NB4 (cell line): ENCODE measurements at regions not wholly inside any gene's neighbourhood (a gene's known extent, or its start where the extent isn't known, plus 50 kb on each side); places are given as distances from the start of the nearest gene placed in this dataset.

Experiments used
- POLR2A ChIP-seq: IDR thresholded peaks from 2 replicates; pipeline ENCODE4 v1.6.1; 2011; ENCODE audit warnings: mild to moderate bottlenecking; ENCODE audit not compliant: insufficient read length; ENCODE audit errors: extremely low read depth
- TF ChIP-seq, protein P1 (sequence below): IDR thresholded peaks from one replicate; pipeline ENCODE4 v1.5.1; 2012; ENCODE audit warnings: low read depth, low read length

DNA sequence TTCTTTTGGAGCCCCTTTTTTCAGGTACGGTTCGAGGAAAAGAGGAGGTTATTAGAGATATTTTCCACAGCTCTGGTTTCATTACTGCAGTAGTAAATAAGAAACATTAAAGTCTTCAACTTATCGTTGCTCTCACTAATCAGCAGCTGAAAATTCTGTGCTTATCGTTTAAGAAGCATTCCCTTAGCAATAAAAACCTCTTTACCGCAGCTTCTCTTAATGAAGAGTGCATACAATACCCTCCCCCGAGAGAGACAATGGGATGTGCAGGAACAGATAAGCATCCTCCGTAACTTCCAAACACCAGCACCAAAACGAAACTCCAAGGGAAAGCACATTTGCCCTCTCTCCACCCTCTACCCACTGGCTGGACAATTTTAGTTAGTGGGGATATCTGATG lies 384.5 kb downstream of the NEBL start:
- TF ChIP-seq, protein P1, sequence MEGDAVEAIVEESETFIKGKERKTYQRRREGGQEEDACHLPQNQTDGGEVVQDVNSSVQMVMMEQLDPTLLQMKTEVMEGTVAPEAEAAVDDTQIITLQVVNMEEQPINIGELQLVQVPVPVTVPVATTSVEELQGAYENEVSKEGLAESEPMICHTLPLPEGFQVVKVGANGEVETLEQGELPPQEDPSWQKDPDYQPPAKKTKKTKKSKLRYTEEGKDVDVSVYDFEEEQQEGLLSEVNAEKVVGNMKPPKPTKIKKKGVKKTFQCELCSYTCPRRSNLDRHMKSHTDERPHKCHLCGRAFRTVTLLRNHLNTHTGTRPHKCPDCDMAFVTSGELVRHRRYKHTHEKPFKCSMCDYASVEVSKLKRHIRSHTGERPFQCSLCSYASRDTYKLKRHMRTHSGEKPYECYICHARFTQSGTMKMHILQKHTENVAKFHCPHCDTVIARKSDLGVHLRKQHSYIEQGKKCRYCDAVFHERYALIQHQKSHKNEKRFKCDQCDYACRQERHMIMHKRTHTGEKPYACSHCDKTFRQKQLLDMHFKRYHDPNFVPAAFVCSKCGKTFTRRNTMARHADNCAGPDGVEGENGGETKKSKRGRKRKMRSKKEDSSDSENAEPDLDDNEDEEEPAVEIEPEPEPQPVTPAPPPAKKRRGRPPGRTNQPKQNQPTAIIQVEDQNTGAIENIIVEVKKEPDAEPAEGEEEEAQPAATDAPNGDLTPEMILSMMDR = no peak
- TF ChIP-seq POLR2A = no peak
